HEK293T (cell line): ENCODE measurements at regions not wholly inside any gene's neighbourhood (a gene's known extent, or its start where the extent isn't known, plus 50 kb on each side); places are given as distances from the start of the nearest gene placed in this dataset.

Source experiments
- CTCF ChIA-PET: fragments of 350-600 bp; formaldehyde crosslinking; extraction: SDS; loops from one replicate; lab custom pipeline; 2021; ENCODE audit warnings: antibody characterized with exemption, inconsistent platforms; lab: Yijun Ruan, JAX
- POLR2A ChIA-PET: fragments of 350-600 bp; formaldehyde crosslinking; extraction: SDS; loops from one replicate; lab custom pipeline; 2020; ENCODE audit warnings: antibody characterized with exemption, inconsistent platforms; lab: Yijun Ruan, JAX
- DNase-seq: peaks from one replicate; pipeline ENCODE4 v3.0.0; 2012; ENCODE audit warnings: mixed read lengths; ENCODE audit errors: extremely low spot score
- ARNT ChIP-seq: fragments of 450-650 bp; IDR thresholded peaks from 2 replicates; pipeline ENCODE4 v1.6.1; 2017; ENCODE audit warnings: mild to moderate bottlenecking
- BHLHE40 ChIP-seq: fragments of 450-650 bp; IDR thresholded peaks from 2 replicates; pipeline ENCODE4 v1.6.1; 2016; ENCODE audit warnings: mild to moderate bottlenecking, moderate library complexity, borderline replicate concordance
- CTBP1 ChIP-seq: fragments of 450-650 bp; IDR thresholded peaks from 2 replicates; pipeline ENCODE4 v1.6.1; 2016; ENCODE audit warnings: borderline replicate concordance
- ELF4 ChIP-seq: fragments of 450-650 bp; IDR thresholded peaks from 2 replicates; pipeline ENCODE4 v1.6.1; 2017; ENCODE audit warnings: antibody characterized with exemption
- FOXA1 ChIP-seq: fragments of 450-650 bp; IDR thresholded peaks from 2 replicates; pipeline ENCODE4 v1.6.1; 2016; ENCODE audit warnings: mild to moderate bottlenecking
- FOXK2 ChIP-seq: fragments of 450-650 bp; IDR thresholded peaks from 2 replicates; pipeline ENCODE4 v1.6.1; 2016; ENCODE audit warnings: mild to moderate bottlenecking
- FOXM1 ChIP-seq: fragments of 450-650 bp; IDR thresholded peaks from 2 replicates; pipeline ENCODE4 v1.6.1; 2017; ENCODE audit warnings: mild to moderate bottlenecking, borderline replicate concordance
- HDGF ChIP-seq: fragments of 450-650 bp; IDR thresholded peaks from 2 replicates; pipeline ENCODE4 v1.6.1; 2017; ENCODE audit warnings: antibody characterized with exemption, borderline replicate concordance
- L3MBTL2 ChIP-seq: fragments of 450-650 bp; conservative IDR thresholded peaks from 2 replicates; pipeline ENCODE4 v1.6.1; 2016; ENCODE audit warnings: mild to moderate bottlenecking
- LEF1 ChIP-seq: fragments of 450-650 bp; IDR thresholded peaks from 2 replicates; pipeline ENCODE4 v1.6.1; 2017; ENCODE audit warnings: mild to moderate bottlenecking, borderline replicate concordance
- NFRKB ChIP-seq: fragments of 450-650 bp; IDR thresholded peaks from 2 replicates; pipeline ENCODE4 v1.6.1; 2016; ENCODE audit warnings: mild to moderate bottlenecking, moderate library complexity
- PKNOX1 ChIP-seq: fragments of 450-650 bp; IDR thresholded peaks from 2 replicates; pipeline ENCODE4 v1.6.1; 2016
- SP1 ChIP-seq: fragments of 450-650 bp; IDR thresholded peaks from 2 replicates; pipeline ENCODE4 v1.6.1; 2017
- SUZ12 ChIP-seq: fragments of 450-650 bp; IDR thresholded peaks from 2 replicates; pipeline ENCODE4 v1.6.1; 2016; ENCODE audit warnings: mild to moderate bottlenecking
- TARDBP ChIP-seq: fragments of 450-650 bp; IDR thresholded peaks from 2 replicates; pipeline ENCODE4 v1.6.1; 2016
- ZNF384 ChIP-seq: fragments of 450-650 bp; IDR thresholded peaks from 2 replicates; pipeline ENCODE4 v1.6.1; 2016

GRCh38 chr1:58919226-58919958 is 135.5 kb upstream of the JUN start:
- POLR2A ChIA-PET: no interaction called here

GRCh38 chr1:58919959-58920321 is 136.1 kb upstream of the JUN start:
- ChIA-PET POLR2A (no interaction called here), CTCF (interaction anchor here (0.7 to 1.2 kb wide), 2 partner anchors 8 to 539 kb away, joined by 3 to 4 read pairs; no protein-coding TSS in a partner anchor)
- no peak for DNase-seq
- TF ChIP-seq FOXK2 (no peak), LEF1 (no peak), FOXM1 (no peak), CTBP1 (no peak), NFRKB (no peak)

More at GRCh38 chr1:58919226-58919958, 135.5 kb upstream of the JUN start:
- no peak for DNase-seq
- no peak for TF ChIP-seq SP1
- TF ChIP-seq CTBP1: no peak
- no peak for TF ChIP-seq L3MBTL2
- no peak for TF ChIP-seq PKNOX1
- TF ChIP-seq FOXA1: no peak
- TF ChIP-seq ZNF384: no peak
- no peak for TF ChIP-seq ELF4
- TF ChIP-seq BHLHE40: no peak
- no peak for TF ChIP-seq FOXM1
- TF ChIP-seq FOXK2: no peak
- TF ChIP-seq SUZ12: no peak
- no peak for TF ChIP-seq HDGF
- no peak for TF ChIP-seq NFRKB
- TF ChIP-seq TARDBP: no peak
- no peak for TF ChIP-seq ARNT
- no peak for TF ChIP-seq LEF1
- CTCF ChIA-PET: no interaction called here

GRCh38 chr1:58921342-58921741 is 137.5 kb upstream of the JUN start:
- TF ChIP-seq CTBP1 (no peak), SUZ12 (no peak), FOXA1 (no peak), ZNF384 (no peak), BHLHE40 (no peak), PKNOX1 (no peak), ELF4 (no peak), LEF1 (no peak), FOXK2 (no peak), L3MBTL2 (no peak), HDGF (no peak)
- POLR2A ChIA-PET: interaction anchor here (1.6 kb wide), 1 partner anchor 137 kb away, joined by 4 read pairs; the partner anchor contains the start of gene JUN
- no peak for DNase-seq
- CTCF ChIA-PET: interaction anchor here (0.7 to 1.2 kb wide), 2 partner anchors 9 to 528 kb away, joined by 3 to 4 read pairs; no protein-coding TSS in a partner anchor

- ChIA-PET POLR2A (interaction anchor here (1.6 kb wide), 1 partner anchor 138 kb away, joined by 4 read pairs; the partner anchor contains the start of gene JUN), CTCF (no interaction called here)
- DNase-seq: no peak
- no peak for TF ChIP-seq PKNOX1
- no peak for TF ChIP-seq NFRKB
- TF ChIP-seq ARNT: no peak
- no peak for TF ChIP-seq FOXA1
- TF ChIP-seq ELF4: no peak
- TF ChIP-seq SUZ12: no peak
- TF ChIP-seq TARDBP: no peak
- no peak for TF ChIP-seq CTBP1
- no peak for TF ChIP-seq FOXM1
- TF ChIP-seq ZNF384: no peak
- TF ChIP-seq SP1: no peak
- TF ChIP-seq BHLHE40: no peak
- TF ChIP-seq L3MBTL2: no peak
- TF ChIP-seq LEF1: no peak
- TF ChIP-seq HDGF: no peak
- no peak for TF ChIP-seq FOXK2
Observed at GRCh38 chr1:58921751-58922150, 137.9 kb upstream of the JUN start.

GRCh38 chr1:58922302-58923089 is 138.6 kb upstream of the JUN start:
- CTCF ChIA-PET: interaction anchor here (0.6 kb wide), 1 partner anchor 387 kb away, joined by 7 read pairs; no protein-coding TSS in a partner anchor
- no peak for DNase-seq
- POLR2A ChIA-PET: interaction anchor here (1.6 kb wide), 1 partner anchor 139 kb away, joined by 4 read pairs; the partner anchor contains the start of gene JUN
- TF ChIP-seq PKNOX1 (peak; percentile 59), LEF1 (no peak)
